Thyroid gland (tissue), 4 donors: ENCODE measurements at regions not wholly inside any gene's neighbourhood (a gene's known extent, or its start where the extent isn't known, plus 50 kb on each side); places are given as distances from the start of the nearest gene placed in this dataset.

Source experiments
- POLR2A ChIP-seq, 2 donors: fragments of 450-650 bp; IDR thresholded peaks; one replicate each; pipeline ENCODE4 v1.6.1; 2017; ENCODE audit warnings: antibody characterized with exemption in 2 of 2, mild to moderate bottlenecking in 2 of 2, moderate library complexity in 1 of 2
- TF ChIP-seq, protein P1 (sequence below), 6 experiments: fragments of 200-600 bp in 3 of 6; fragments of 450-650 bp in 3 of 6; sonication (generic) in 3 of 6; IDR thresholded peaks; one replicate each; pipeline ENCODE4 v1.5.1; 2016 to 2019; ENCODE audit warnings: antibody characterized with exemption in 6 of 6, mild to moderate bottlenecking in 2 of 6, inconsistent platforms in 1 of 6, moderate library complexity in 1 of 6

GRCh38 chr10:130769146-130770017 is 542.1 kb downstream of the TCERG1L start:
- TF ChIP-seq, protein P1, sequence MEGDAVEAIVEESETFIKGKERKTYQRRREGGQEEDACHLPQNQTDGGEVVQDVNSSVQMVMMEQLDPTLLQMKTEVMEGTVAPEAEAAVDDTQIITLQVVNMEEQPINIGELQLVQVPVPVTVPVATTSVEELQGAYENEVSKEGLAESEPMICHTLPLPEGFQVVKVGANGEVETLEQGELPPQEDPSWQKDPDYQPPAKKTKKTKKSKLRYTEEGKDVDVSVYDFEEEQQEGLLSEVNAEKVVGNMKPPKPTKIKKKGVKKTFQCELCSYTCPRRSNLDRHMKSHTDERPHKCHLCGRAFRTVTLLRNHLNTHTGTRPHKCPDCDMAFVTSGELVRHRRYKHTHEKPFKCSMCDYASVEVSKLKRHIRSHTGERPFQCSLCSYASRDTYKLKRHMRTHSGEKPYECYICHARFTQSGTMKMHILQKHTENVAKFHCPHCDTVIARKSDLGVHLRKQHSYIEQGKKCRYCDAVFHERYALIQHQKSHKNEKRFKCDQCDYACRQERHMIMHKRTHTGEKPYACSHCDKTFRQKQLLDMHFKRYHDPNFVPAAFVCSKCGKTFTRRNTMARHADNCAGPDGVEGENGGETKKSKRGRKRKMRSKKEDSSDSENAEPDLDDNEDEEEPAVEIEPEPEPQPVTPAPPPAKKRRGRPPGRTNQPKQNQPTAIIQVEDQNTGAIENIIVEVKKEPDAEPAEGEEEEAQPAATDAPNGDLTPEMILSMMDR (IDR thresholded peaks at IDR 0.05), result no peak
- TF ChIP-seq POLR2A (IDR thresholded peaks at IDR 0.05), result no peak
